ENCODE measurements at regions not wholly inside any gene's neighbourhood (a gene's known extent, or its start where the extent isn't known, plus 50 kb on each side); places are given as distances from the start of the nearest gene placed in this dataset.

DNA sequence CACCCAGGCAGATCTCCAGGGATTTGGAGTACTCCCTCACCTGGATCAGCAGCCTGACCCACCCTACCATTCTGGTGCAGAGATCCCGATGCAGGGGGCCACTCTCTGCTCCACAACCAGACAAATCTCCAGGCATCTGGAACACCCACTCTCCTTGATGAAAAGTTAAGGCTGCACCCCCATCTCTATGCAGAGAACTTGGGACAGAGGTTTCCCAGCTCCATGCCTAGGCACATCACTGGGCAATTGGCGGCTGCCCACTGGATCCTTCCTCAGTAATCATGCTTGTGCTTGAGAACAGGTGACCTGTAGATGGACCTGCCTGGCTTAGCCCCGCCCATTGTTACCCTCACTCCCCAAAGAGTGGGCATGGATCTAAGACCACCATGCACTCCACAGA lies 624.9 kb downstream of the CBLN2 start:
- FAIRE-seq (no peak), DNase-seq (ENCODE audit: insufficient read length, low spot score) (no peak)
- no peak for TF ChIP-seq POLR2A (IDR thresholded peaks at IDR 0.05; ENCODE audit: low read depth, low read length)

DNA sequence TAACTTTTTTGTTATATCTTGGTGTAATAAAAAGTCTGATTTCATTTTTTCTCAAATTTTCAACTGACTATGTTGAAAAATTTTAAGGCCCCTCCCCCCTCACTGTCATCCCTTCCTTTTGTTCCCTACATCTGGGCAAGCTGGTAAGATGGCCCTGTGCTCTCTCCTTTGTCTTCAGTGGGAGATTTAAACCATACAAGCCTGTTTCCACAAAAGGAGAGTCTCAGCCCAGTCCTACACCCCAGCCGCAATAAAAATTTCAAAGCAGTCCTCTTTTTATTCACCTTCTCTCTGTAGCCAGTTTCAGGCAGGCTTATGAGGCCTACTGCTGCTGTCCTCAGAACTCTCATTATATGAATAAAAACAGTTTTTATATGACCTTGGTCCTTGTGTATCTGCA lies 630.5 kb downstream of the CBLN2 start:
- FAIRE-seq (no peak), DNase-seq (ENCODE audit: insufficient read length, low spot score) (no peak)
- no peak for TF ChIP-seq POLR2A (IDR thresholded peaks at IDR 0.05; ENCODE audit: low read depth, low read length)

DNA sequence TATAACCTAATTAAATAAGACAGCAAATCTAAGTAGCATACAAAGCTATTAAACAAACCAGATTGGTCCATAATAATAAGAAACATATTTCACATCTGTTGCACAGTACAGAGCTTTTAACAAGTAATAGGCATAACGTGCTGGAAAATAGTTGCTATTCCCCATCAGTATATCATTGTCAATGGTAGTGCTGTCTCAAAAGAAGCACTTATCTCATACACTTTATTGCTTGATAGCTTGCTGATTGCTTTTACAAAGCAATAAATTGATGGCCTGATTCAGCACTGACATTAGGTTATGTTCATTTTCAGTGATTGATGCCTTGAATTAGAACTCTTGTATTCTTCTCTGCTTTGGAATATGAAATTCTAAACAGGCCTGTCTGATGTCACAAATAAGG lies 641.7 kb downstream of the CBLN2 start:
- no peak for FAIRE-seq
- DNase-seq (ENCODE audit: insufficient read length, low spot score), result no peak
- no peak for TF ChIP-seq POLR2A (IDR thresholded peaks at IDR 0.05; ENCODE audit: low read depth, low read length)

DNA sequence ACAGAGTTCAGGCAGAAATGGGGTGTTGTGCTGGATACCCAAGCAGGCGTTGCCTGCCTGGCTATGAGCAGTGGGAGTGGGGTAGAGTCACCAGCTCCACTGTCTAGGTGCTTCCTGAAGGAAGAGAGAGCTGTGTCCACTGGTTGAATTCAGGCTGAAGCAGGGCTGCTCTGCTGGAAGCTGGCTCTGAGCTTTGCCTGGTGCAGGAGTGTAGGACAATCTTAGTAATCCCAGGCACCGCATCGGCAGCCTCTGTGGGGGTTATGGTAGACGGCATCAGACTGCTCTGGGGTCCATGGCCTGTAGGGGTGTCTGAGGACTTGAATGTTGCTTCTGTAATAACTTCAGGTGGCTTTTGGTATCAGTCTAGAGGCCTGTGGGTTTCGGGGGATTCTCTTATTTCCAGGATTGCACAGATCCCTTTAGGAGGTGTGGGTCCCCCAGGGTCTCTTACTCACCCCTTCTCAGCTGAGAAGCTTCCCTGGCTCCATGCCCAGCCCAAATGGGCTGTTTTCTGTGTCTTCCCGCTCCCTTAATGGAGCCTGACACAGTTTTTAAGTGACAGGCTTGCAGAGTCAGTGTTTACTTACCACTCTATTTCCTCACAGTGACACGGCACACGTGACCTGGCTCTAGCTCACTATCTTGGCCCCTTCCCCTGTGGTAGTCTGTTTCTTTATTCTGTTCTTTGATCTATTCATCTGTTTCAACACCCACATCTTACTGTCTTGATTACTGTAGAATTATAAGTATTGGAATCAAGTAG lies 644.3 kb downstream of the CBLN2 start:
- no peak for TF ChIP-seq POLR2A (IDR thresholded peaks at IDR 0.05; ENCODE audit: low read depth, low read length)
- DNase-seq (ENCODE audit: insufficient read length, low spot score) (no peak), FAIRE-seq (no peak)

DNA sequence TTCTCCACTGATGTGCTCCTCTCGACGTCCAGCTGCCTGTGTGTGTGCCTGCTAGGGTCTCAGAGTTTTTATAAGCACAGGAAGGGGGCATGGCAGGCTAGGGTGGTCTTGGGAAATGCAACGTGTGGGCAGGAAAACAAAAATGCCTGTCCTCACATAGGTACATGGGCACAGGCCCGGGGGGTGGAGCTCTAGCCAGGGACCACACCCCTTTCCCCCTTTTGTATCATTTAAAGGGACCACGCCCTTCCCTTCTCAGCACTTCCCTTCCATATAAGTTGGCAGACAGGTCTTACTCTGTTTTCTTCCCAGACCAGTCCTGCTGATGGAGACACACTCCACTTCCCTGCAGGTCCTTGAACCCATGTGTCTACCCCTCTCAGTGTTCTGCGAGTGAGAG lies 645.0 kb downstream of the CBLN2 start:
- DNase-seq (ENCODE audit: insufficient read length, low spot score), result no peak
- TF ChIP-seq POLR2A (IDR thresholded peaks at IDR 0.05; ENCODE audit: low read depth, low read length), result no peak
- FAIRE-seq, result no peak

DNA sequence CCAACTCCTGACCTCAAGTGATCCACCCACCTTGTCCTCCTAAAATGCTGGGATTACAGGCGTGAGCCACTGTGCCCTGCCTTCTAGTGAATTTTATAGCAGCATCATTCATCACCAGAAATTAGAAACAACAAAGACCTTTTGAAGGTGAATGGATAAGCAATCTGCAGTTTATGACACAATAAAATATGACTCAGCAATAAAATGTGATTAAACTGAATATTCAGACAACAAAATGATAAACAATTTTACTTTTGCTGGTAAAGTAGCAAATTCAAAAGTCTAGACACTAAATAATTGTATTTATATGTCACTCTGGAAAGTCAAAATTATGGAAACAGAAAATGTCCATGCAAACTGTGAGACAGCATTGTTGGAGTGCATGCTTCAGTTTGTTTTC lies 656.6 kb downstream of the CBLN2 start:
- TF ChIP-seq POLR2A (IDR thresholded peaks at IDR 0.05; ENCODE audit: low read depth, low read length), result no peak
- no peak for DNase-seq (ENCODE audit: insufficient read length, low spot score)
- FAIRE-seq, result no peak

DNA sequence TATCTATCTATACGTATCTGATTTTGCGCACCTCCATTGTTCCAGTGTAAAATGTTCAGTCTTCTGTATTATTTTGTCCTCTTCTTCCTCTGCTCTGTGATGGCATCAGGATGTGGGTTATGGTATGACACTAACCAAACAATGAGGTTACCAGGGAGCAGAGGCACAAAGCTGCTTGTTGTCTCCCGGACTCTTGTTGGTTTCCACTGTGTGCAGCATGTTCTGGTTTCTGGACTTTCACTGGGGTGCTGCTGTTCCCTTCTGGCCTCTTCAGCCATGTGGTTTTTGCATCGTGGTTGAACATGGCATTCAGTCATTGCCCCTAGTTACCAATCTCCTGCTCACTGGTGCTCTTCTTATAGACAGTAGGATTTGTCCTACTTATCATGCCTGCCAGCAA lies 665.9 kb downstream of the CBLN2 start:
- no peak for TF ChIP-seq POLR2A (IDR thresholded peaks at IDR 0.05; ENCODE audit: low read depth, low read length)
- DNase-seq (ENCODE audit: insufficient read length, low spot score) (no peak), FAIRE-seq (no peak)

DNA sequence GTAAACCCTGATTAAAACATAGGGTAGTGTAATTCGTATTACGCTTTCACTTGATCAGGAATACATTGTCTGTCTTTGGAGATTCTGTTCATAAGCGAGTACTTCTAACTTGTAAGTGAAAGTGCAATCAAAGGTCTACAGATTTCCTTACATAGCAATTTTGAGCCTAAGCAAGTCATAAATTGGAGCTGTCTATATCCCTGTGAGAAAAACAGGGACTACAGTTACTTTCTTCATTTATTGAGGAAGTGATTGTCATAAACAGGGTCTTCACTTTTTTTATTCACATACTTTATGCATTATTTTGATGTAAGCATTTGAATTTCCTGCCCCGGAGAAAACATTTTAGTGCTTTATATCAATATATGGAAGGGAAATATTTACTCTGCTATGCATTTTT lies 670.4 kb downstream of the CBLN2 start:
- DNase-seq (ENCODE audit: insufficient read length, low spot score) (no peak), FAIRE-seq (no peak)
- TF ChIP-seq POLR2A (IDR thresholded peaks at IDR 0.05; ENCODE audit: low read depth, low read length), result no peak

DNA sequence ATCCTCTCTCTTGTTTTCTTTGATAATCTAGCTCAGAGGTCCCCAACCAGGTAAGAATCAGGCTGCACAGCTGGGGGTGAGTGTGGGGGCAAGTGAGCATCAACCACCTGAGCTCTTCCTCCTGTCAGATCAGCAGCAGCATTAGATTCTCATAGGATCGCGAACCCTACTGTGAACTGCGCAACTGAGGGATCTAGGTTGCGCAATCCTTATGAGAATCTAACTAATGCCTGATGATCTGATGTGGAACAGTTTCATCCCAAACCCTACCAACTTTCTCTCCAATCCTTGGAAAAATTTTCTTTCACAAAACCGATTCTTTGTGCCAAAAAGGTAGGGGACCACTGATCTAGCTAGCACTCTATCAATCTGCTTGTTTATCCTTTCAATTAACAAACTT lies 678.3 kb downstream of the CBLN2 start:
- DNase-seq (ENCODE audit: insufficient read length, low spot score) (no peak), FAIRE-seq (no peak)
- no peak for TF ChIP-seq POLR2A (IDR thresholded peaks at IDR 0.05; ENCODE audit: low read depth, low read length)

DNA sequence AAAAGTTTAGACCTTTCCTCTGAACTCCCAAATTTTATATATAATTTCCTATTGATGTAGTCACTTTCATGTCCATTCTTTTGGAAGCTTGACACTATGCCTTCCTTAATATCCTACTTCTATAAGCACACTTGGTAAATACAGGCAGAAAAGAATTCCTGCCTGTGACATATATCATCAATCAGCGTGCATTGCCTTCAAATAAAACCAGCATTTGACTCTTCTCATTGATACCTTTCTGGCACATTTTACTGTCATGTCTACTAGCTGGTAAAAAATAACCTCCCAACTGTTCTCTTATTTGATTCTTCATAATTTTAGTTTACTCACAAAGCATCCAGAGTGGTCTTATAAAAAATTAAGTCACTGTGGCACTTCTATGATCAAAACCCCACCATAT lies 693.5 kb downstream of the CBLN2 start:
- DNase-seq (ENCODE audit: insufficient read length, low spot score) (no peak), FAIRE-seq (no peak)
- TF ChIP-seq POLR2A (IDR thresholded peaks at IDR 0.05; ENCODE audit: low read depth, low read length), result no peak

DNA sequence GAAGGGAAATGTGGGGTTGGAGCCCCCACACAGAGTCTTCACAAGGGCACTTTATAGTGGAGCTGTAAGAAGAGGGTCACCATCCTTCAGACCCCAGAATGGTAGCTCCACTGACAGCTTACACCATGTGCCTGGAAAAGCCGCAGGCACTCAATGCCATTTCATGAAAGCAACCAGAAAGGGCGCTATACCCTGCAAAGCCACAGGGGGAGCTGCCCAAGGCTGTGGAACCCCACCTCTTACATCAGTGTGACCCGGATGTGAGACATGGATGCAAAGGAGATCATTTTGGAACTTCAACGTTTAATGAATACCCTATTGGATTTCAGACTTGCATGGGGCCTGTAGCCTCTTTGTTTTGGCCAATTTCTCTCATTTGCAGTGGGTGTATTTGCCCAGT lies 694.7 kb downstream of the CBLN2 start:
- TF ChIP-seq POLR2A (IDR thresholded peaks at IDR 0.05; ENCODE audit: low read depth, low read length), result no peak
- FAIRE-seq, result no peak
- DNase-seq (ENCODE audit: insufficient read length, low spot score), result no peak

DNA sequence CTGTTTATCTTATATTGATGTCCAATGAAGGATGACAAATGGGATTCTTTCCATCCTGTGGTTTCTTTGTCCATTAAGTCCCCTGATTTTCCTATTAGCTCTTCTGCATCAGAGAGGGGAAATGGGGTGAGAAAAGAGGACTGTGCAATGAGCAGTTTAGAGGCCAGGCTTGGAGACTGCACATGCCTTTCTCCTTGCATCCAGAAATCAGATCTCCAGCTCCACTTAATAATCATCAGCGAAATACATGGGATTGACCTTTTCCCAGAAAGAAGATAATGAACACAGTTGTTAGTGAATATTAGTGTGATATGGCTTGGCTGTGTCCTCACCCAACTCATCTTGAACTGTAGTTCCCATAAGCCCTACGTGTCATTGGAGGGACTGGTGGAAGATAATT lies 697.4 kb downstream of the CBLN2 start:
- no peak for FAIRE-seq
- TF ChIP-seq POLR2A (IDR thresholded peaks at IDR 0.05; ENCODE audit: low read depth, low read length), result no peak
- no peak for DNase-seq (ENCODE audit: insufficient read length, low spot score)

DNA sequence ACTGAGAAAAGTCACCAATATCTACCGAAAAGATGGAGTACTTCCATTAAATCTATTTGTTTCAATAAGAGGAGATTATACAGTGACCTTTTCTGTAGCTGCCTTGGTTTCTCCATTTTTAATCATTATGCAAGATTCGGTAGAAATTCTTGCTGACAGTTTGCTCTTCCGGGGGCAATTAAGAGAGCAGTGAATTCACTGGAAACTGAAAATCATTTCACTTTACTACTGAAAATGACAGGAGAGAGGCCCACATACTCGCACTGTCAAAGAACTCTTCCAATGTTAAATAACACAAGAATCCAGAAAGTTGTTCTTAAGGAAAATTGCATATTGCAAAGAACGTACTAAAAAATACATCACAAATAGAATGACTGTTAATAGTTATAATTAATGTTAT lies 699.3 kb downstream of the CBLN2 start:
- DNase-seq (ENCODE audit: insufficient read length, low spot score) (no peak), FAIRE-seq (no peak)
- TF ChIP-seq POLR2A (IDR thresholded peaks at IDR 0.05; ENCODE audit: low read depth, low read length), result no peak

DNA sequence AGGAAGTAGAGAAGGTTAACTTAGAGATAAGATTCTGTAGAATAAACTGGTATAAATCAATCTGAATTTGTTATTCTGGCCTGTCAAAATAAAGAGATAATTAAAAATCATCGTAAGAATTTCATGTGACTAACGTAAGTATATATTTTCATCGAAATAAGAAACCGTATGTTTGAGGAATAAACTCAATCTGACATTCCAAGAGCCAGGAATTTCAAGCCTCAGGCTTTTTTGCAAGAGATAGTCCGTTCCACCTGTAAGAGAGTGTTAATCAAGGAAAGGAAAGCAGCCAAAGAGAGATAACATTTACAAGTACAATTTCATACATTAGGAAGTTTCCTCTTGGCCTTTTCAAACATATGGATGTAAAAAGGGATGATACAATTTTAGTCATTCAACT lies 701.5 kb downstream of the CBLN2 start:
- DNase-seq (ENCODE audit: insufficient read length, low spot score) (no peak), FAIRE-seq (no peak)
- TF ChIP-seq POLR2A (IDR thresholded peaks at IDR 0.05; ENCODE audit: low read depth, low read length), result no peak

DNA sequence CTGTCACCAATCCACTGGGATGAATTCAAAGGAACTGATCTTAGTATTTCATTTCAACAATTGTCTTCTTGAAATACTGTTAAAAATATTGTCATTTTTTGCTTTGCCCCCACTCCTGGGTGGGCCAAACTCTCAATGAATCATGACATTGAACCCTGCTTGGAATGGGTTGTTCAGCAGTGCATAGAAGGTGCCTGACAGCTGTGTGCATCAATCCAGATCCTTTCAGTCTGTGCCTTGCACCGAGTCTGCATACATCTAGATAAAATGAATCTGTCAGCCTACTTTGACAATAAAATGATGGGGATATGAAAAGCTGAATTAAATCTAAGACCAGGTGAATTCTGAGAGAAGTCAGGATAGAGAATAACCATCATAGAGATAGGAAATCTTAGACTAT lies 706.6 kb downstream of the CBLN2 start:
- no peak for TF ChIP-seq POLR2A (IDR thresholded peaks at IDR 0.05; ENCODE audit: low read depth, low read length)
- FAIRE-seq (no peak), DNase-seq (ENCODE audit: insufficient read length, low spot score) (no peak)

All from H54 (cell line).